Loucy (cell line): ENCODE measurements at regions not wholly inside any gene's neighbourhood (a gene's known extent, or its start where the extent isn't known, plus 50 kb on each side); places are given as distances from the start of the nearest gene placed in this dataset.

Experiments
- CTCF ChIP-seq: fragments of 200-600 bp; sonication (generic); conservative IDR thresholded peaks from 2 replicates; pipeline ENCODE4 v1.5.1; 2014; ENCODE audit warnings: mild to moderate bottlenecking, antibody characterized with exemption, low read length
- EZH2phosphoT487 ChIP-seq: fragments of 200-600 bp; IDR thresholded peaks from 2 replicates; pipeline ENCODE4 v1.6.1; 2018; ENCODE audit warnings: antibody characterized with exemption, mild to moderate bottlenecking, moderate library complexity, borderline replicate concordance

GRCh38 chr10:124146483-124146882, 53.1 kb upstream of the CHST15 start:
- TF ChIP-seq CTCF, result no peak
- TF ChIP-seq EZH2phosphoT487, result no peak
